Mesothelial cell of epicardium (in vitro differentiated cells): ENCODE measurements at regions not wholly inside any gene's neighbourhood (a gene's known extent, or its start where the extent isn't known, plus 50 kb on each side); places are given as distances from the start of the nearest gene placed in this dataset.

ENCODE experiments used
- DNase-seq, 2 experiments: peaks; one replicate each; pipeline ENCODE4 v3.0.0; 2021; ENCODE audit warnings: low spot score in 2 of 2; ENCODE audit not compliant: unreplicated experiment in 2 of 2
- H3K27ac Mint-ChIP-seq: 2 replicates; pipeline ENCODE4 v1.8.0; 2021; ENCODE audit warnings: mixed read lengths
- H3K27me3 Mint-ChIP-seq: 2 replicates; pipeline ENCODE4 v1.8.0; 2021; ENCODE audit warnings: low read depth, mixed read lengths
- H3K36me3 Mint-ChIP-seq: 2 replicates; pipeline ENCODE4 v1.8.0; 2021; ENCODE audit warnings: mixed read lengths
- H3K4me1 Mint-ChIP-seq: 2 replicates; pipeline ENCODE4 v1.8.0; 2021; ENCODE audit warnings: mixed read lengths
- H3K4me3 Mint-ChIP-seq: 2 replicates; pipeline ENCODE4 v1.8.0; 2021; ENCODE audit warnings: mild to moderate bottlenecking, moderate library complexity, mixed read lengths
- H3K9me3 Mint-ChIP-seq: 2 replicates; pipeline ENCODE4 v1.8.0; 2021; ENCODE audit warnings: mixed read lengths
- TF ChIP-seq, protein P1 (sequence below): fragments of 200-600 bp; sonication (generic); IDR thresholded peaks from one replicate; pipeline ENCODE4 v1.5.0; 2021; ENCODE audit warnings: antibody characterized with exemption; ENCODE audit not compliant: unreplicated experiment

DNA sequence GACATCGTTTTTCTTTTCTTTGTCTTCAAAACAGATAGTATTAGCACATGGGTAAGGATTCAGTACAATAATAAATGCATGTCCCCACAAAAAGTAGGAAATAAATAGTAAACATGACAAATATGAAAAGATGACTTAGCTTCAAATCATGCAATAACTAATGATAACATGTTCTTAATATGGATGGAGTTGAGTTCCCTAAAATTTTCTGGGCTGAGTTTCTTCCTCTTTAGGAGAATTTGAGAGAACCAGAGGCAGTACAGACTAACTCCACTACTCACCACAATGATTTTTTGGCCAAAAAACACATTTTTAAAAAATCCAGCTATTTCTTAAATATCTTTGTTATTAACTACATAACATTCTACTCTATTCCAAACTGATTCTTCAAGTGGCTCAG, 432.3 kb upstream of the HS3ST1 start:
- no peak for DNase-seq
- peaks cover 5% of the 10 kb centered on the region for H3K9me3 Mint-ChIP-seq
- H3K4me1 Mint-ChIP-seq, result peaks cover 2% of the 10 kb centered on the region
- TF ChIP-seq, protein P1, sequence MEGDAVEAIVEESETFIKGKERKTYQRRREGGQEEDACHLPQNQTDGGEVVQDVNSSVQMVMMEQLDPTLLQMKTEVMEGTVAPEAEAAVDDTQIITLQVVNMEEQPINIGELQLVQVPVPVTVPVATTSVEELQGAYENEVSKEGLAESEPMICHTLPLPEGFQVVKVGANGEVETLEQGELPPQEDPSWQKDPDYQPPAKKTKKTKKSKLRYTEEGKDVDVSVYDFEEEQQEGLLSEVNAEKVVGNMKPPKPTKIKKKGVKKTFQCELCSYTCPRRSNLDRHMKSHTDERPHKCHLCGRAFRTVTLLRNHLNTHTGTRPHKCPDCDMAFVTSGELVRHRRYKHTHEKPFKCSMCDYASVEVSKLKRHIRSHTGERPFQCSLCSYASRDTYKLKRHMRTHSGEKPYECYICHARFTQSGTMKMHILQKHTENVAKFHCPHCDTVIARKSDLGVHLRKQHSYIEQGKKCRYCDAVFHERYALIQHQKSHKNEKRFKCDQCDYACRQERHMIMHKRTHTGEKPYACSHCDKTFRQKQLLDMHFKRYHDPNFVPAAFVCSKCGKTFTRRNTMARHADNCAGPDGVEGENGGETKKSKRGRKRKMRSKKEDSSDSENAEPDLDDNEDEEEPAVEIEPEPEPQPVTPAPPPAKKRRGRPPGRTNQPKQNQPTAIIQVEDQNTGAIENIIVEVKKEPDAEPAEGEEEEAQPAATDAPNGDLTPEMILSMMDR, result no peak
- no peak overlapping the region for H3K4me3 Mint-ChIP-seq
- peaks cover 2% of the 10 kb centered on the region for H3K27me3 Mint-ChIP-seq
- no peaks in the 10 kb centered on the region for H3K36me3 Mint-ChIP-seq
- H3K27ac Mint-ChIP-seq, result no peak overlapping the region

DNA sequence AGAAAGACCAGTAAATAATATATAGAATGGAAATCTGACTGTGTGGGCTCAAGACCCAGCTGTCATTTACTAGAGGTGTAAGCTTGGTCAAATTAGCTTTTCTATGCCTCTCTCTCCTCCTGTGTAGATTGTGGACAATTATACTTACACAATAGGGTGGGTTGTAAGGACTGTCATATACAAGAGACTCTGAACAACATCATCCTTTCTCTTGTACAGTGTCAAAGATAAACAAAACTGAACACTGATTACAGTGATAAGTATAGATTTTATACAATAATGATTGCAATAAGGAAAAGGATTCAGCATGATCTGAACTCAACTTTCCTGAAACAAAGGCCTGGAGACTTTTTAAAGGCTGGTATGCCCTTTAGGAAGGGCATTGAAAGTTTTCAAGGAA, 429.2 kb upstream of the HS3ST1 start:
- Mint-ChIP-seq H3K36me3 (no peaks in the 10 kb centered on the region), H3K27ac (no peak overlapping the region), H3K4me1 (peaks cover 3% of the 10 kb centered on the region), H3K4me3 (no peak overlapping the region), H3K9me3 (peaks cover 5% of the 10 kb centered on the region), H3K27me3 (peaks cover under 1% of the 10 kb centered on the region)
- DNase-seq, result no peak
- TF ChIP-seq, protein P1, result no peak

DNA sequence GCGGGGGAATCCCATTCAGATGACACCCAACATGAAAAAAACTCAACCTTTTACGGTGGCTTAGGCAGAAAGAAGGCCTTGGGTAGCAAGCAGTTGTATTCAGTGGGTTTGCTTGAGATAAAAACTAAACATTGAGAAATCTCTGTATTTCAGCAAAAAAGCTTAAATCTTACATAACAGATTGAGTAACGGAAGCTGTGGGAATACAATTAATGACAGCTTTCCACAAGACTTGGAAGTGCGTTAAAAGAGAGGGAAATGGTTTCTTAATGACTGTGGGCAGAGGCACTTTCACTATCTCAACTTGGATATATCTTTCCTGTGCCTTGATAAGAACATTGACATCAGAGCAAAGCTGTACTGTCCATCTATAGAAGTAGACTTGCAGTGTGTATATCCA, 418.5 kb upstream of the HS3ST1 start:
- Mint-ChIP-seq H3K36me3 (no peaks in the 10 kb centered on the region), H3K27ac (no peak overlapping the region), H3K27me3 (peaks cover 2% of the 10 kb centered on the region), H3K4me1 (no peaks in the 10 kb centered on the region), H3K9me3 (no peaks in the 10 kb centered on the region), H3K4me3 (no peak overlapping the region)
- TF ChIP-seq, protein P1, result no peak
- DNase-seq, result no peak

DNA sequence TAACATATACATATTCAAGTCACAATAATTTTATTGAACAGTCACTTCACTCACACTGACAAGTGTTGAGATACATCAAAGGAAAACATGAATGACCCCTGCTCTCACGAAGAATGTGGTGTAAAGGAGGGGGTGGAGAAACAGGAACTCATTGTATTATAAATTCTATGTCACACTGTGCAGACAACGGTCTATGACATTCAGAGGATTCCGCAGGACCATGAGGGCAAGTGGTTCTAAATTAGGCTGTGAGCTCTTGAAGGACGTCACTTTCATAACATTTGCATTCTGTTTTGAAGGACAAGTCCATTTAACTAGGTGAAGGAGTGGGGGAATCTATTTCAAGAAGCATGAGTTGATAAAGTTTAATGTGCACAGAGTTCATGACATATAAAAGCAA, 415.2 kb upstream of the HS3ST1 start:
- Mint-ChIP-seq H3K4me3 (no peak overlapping the region), H3K9me3 (no peaks in the 10 kb centered on the region), H3K27me3 (no peaks in the 10 kb centered on the region), H3K36me3 (no peaks in the 10 kb centered on the region), H3K4me1 (no peaks in the 10 kb centered on the region), H3K27ac (no peak overlapping the region)
- no peak for DNase-seq
- TF ChIP-seq, protein P1, result no peak

DNA sequence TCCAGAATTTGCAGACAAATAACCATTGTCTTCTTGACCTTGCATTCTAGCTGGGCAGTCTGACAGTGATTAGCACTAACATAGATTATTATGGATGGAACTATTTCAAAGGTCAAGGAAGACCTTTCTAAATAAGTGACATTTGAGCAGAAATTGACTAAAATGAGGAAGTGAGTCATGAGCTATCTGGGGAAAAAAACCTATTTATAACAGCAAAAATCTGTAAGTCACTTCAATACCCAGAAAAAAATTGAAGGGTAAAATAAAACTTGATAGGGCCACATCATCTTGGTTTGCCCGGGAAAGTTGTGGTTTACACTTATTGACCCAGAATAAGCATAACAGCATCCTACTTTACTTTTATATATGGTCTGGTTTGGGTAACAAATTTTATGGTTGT, 414.6 kb upstream of the HS3ST1 start:
- Mint-ChIP-seq H3K36me3 (no peaks in the 10 kb centered on the region), H3K9me3 (no peaks in the 10 kb centered on the region), H3K4me3 (no peak overlapping the region), H3K27ac (no peak overlapping the region), H3K27me3 (no peaks in the 10 kb centered on the region), H3K4me1 (no peaks in the 10 kb centered on the region)
- TF ChIP-seq, protein P1, result no peak
- DNase-seq, result no peak

DNA sequence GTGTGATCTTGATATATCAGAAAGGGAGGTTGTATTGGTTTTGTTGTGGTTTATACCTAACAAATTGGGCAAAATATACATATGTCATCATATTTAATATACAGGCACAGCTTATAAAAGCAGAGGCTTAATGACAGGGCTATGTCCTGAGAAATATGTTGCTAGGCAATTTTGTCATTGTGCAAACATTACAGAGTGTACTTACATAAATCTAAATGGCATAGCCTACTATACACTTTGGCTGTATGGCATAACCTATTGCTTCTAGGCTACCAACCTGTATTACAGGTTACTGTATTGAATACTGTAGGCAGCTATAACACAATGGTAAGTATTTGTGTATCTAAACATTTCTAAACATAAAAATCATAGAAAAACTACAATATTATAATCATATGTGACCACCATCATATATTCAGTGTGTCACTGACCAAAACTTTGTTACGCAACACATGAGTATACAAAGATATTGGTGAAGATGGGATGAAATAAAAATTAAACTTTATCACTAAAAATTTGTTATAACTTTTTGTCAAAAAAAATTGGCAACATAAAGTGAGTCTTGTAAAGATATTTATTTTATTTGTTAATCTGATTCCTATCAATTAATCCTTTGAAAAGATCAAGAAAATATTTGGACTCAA, 414.0 kb upstream of the HS3ST1 start:
- no peaks in the 10 kb centered on the region for H3K27me3 Mint-ChIP-seq
- no peak overlapping the region for H3K4me3 Mint-ChIP-seq
- no peak overlapping the region for H3K27ac Mint-ChIP-seq
- no peaks in the 10 kb centered on the region for H3K9me3 Mint-ChIP-seq
- TF ChIP-seq, protein P1, result no peak
- no peak for DNase-seq
- no peaks in the 10 kb centered on the region for H3K4me1 Mint-ChIP-seq
- no peaks in the 10 kb centered on the region for H3K36me3 Mint-ChIP-seq
